ENCODE measurements at regions not wholly inside any gene's neighbourhood (a gene's known extent, or its start where the extent isn't known, plus 50 kb on each side); places are given as distances from the start of the nearest gene placed in this dataset.
"Not testable (repeated sequence)": the region's sequence is repeated elsewhere in the genome, so short reads cannot be mapped to it uniquely, and the experiment has no call there.

- no peak for DNase-seq (ENCODE audit: low spot score)
These were observed 182.8 kb downstream of the PSMG1 start for GRCh38 chr21:39000496-39000895.

DNA sequence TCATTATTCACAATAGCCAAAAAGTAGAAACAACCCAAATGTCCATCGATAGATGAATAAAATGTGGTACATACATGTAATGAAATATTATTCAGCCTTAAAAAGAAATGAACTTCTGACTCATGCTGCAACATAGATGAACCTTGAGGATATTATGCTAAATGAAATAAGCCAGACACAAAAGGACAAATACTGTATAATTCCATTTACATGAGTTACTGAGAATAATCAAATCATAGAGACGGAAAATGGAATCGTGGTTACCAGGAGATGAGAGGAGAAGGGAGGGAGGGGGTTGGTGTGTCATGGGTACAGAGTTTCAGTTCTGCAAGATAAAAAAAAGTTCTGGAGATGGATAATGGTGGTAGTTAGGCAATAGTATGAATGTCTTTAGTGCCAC lies 184.1 kb downstream of the PSMG1 start:
- no peak for DNase-seq (ENCODE audit: low spot score)

DNA sequence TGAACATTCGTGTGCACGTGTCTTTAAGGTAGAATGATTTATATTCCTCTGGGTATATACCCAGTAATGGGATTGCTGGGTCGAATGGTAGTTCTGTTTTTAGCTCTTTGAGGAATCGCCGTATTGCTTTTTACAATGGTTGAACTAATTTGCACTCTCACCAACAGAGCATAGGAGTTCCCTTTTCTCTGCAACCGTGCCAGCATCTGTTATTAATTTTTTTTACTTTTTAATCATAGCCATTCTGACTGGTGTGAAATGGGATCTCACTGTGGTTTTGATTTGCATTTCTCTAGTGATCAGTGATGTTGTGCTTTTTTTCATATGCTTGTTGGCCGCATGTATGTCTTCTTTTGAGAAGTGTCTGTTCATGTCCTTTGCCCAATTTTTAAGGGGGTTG lies 185.0 kb downstream of the PSMG1 start:
- DNase-seq (ENCODE audit: low spot score): not testable (repeated sequence)

- DNase-seq (ENCODE audit: low spot score): not testable (repeated sequence)
These were observed 185.4 kb downstream of the PSMG1 start for GRCh38 chr21:38997843-38998175.

DNA sequence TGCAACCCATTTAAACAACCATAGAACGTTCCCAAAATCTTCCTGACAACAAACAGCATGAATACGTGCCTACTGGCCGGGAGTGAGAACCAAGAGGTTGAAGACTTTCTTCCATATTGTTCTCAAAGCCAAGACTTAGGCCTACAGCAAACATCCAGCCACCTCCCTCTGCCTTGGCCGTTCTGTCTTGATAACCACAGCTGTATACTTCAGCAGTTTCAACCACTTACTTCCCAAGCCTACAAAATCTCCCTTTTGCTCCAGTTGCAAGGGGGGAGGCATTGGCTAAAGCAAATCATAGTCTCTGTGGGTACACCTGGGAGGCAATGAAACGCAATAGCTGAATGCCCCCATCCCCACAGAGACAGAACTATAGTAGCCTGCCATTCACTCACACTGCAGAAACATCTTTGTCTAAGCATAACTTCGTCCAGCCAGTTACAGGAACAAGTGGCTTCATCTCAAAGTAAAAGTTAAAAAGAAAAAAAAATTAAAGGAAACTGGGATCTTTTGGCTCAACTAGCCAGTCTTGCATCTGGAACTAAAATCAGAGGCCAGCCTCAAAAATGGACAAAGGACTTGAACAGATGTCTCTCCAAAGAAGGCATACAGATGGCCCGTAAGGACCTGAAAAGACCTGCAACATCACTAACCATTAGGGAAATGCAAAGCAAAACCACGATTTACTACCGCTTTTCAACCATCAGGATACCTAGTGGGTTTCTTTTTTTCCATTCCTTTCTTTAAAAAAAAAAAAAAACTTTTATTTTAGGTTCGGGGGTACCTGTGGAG lies 186.0 kb downstream of the PSMG1 start:
- no peak for DNase-seq (ENCODE audit: low spot score)

DNA sequence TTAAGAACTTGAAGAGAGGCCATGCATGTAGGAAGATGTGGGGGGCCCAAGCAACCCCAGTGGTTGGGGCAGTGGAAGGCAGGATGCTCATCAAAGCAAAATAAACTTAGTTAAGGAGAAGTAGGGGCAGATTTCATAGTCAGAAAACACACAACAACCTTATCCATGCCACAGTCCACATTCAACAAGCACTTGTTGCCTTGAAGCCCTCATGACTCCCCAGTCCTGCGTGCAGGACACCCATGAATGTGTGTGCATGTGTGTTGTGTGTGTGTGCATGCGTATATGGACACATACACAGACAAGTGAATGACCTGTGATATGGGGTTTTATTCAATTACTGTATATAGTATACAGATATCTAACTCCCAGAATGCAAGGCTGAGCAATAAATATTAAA lies 186.9 kb downstream of the PSMG1 start:
- DNase-seq (ENCODE audit: low spot score): no peak

DNA sequence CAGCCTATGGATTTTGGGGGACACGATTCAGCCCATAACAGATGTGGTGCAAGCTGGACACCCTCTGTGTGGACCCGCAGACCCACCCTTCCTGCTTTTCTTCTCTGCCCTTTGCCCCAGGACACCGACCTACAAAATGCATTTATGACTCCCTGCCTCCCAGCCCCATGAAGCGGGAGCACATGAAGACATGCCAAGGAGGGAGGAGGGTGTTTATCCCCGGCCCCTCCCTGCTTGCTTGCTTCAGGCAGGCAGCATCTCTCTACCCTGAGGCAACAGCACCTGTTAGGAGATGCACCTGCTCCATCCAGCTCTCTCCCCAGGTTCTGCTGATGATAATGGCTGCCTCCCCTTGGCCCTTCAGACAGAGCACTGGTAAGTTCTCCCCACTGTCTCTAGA lies 187.5 kb downstream of the PSMG1 start:
- DNase-seq (ENCODE audit: low spot score): no peak

- DNase-seq (ENCODE audit: low spot score): no peak
These were observed 188.1 kb downstream of the PSMG1 start for GRCh38 chr21:38995071-38995669.

GRCh38 chr21:38994042-38994441 lies 188.3 kb downstream of the ETS2 start:
- DNase-seq (ENCODE audit: low spot score): no peak

DNA sequence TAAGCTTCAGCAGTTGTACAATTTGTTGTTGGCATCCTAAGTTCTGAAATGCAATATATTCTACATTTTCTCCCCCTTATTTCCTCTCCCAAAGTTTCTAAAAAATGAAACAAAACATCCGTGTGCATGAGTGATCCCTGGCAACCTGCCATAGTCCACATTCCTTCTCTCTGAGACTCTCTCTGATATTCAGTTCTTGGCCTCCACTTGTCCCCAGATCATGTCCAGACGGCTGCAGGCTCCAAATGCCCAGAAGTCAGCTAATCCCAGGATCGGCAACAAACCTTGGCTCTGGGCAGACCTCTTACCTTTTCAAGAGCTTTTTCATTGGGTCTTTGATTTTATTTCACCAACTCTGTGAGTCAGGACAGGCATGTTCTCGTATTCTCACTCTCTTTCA lies 187.8 kb downstream of the ETS2 start:
- no peak for DNase-seq (ENCODE audit: low spot score)

DNA sequence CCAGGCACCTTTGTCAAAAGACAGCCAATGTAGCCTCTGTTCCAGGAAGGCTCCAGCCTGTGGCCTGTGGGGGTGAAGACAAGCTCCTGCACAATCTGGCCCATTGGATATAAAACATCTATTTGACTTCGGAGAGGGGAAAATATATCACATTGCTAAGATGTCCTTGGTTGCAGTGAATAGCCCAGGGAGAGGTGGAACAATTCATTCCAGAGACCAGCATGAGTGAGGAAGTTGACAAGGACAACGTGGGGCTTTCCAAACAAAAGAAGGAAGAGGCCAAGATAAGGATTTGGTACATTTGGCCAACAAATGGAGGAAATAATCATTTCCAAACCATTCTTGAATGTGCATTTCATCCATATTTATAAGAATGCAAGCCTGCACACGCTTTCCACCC lies 187.0 kb downstream of the ETS2 start:
- no peak for DNase-seq (ENCODE audit: low spot score)

GRCh38 chr21:38990424-38990794 lies 184.7 kb downstream of the ETS2 start:
- no peak for DNase-seq (ENCODE audit: low spot score)

DNA sequence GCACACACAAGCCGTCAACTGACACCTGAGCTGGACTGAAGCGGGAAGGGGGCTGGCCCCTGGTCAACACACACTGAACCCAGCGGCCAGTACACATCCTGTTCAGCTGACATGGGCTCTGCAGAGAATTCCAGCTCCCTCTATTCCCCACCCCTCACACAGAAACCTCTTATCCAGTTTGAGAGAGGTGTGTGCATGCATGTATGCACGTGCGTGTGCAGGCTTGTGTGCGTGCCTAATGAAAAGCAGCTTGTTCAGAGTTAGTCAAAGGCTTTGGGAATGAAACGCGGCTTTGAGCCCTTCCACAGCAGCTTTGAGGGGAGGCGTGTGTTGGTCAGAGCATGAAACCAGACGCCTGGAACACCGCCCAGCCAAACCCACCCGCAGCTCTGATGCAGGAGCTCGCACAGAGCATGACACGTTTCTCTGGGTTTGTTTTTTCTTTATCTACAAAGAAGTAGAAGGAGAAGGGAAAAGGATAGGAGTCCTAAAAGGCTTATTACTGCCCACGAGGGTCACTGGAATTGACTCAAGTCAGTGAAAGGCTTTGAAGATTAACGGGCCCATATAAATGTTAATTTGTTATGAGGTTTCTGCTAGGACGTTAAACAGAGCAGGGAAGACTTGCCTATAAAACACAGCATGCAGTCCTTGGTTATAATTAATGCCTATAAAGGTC lies 184.2 kb downstream of the ETS2 start:
- DNase-seq (ENCODE audit: low spot score): peak; percentile 11

DNA sequence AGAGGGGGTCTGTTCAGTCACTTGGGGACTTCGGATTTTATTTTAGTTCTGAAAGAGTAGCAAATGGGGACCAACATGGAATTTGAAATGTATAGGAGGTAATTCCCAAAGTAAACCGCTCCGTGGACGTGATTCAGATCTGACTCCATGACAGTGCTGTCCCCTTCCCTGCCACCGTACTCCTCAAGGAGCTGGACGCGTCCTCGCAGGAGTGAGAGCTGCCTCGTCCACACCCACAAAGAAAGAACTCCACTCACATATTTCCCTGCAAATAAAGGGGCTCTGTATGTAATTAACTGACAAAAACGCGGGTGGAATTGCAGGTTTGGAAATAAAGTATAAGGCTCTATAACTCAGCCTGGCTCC lies 183.6 kb downstream of the ETS2 start:
- DNase-seq (ENCODE audit: low spot score): no peak

DNA sequence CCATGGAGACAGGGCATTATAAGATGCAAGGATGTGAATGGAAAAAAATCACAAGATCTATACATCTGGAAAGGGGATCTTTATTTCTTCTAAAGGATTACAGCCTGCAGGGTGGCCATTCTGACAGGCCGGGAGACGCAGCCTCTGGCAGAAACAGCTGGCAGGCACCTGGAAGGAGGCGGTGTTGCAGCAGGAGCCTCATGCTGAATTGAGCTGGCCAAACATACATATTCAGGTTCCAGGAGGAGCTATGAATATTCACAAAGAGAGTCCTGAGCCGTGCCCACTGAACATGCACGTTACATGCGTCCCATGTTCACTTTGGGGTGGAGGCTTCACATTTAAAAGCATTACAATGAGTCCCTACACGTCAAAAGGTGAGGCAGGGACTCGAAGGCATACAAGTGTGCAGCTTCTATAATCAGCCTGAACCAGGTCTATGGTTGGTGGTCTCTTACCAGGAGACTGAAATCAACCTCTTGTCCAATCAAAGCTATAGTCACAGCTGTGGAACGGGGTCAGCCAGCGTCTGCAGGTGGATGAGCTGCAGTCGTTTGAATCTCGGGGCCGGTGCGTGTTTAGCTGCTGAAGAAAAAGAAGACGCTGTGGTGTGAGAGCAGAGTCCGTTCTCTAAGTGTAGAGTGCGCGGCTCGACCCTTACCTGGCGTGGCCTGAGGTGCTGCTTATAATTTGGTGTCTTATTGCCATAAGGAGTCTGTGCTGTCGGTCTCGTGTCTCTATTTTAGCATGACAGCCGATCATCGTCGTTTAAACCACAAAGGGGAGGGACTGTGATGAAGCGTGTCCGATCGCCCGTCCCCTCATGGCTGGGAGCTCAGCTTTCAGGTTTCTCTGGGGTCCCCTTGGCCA lies 183.0 kb downstream of the ETS2 start:
- DNase-seq (ENCODE audit: low spot score): no peak

DNA sequence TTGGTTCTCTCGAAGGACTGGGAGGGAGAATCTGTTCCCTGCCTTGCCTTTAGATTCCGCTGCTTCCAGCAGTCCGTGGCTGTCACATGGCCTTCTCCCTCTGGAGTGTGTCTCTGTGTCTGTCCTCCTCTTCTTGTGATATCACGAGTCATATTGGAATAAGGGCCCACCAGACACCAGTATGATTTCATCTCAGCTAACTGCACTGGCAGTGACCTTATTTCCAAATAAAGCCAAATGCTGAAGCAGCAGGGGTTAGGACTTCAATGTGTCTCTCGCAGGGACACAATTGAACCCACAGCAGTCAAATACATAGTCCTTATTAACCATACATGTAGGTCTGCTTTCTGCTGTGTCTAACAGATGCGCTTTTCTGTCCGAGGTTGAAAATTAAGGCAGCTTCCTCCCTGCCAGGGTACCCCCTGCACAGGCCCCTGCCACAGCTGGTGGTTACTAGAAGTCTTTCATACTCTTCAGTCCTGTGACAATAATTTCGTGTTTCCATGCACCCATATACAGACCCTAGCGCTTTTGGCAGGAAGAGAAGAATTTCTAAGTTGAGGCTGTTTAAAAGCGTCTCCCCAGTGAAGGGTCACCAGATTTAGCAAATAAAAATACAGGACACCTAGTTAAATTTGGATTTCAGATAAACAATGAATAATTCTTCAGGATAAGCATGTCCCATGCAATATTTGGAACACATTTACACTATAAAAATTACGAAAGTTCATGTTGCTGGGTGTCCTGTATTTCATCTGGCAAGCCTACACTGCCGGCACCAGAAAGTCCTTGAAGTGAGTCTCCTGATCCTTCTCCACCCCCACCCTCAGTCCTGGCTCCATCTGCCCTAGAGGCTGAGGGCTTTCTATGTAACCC lies 182.1 kb downstream of the ETS2 start:
- DNase-seq (ENCODE audit: low spot score): no peak

DNA sequence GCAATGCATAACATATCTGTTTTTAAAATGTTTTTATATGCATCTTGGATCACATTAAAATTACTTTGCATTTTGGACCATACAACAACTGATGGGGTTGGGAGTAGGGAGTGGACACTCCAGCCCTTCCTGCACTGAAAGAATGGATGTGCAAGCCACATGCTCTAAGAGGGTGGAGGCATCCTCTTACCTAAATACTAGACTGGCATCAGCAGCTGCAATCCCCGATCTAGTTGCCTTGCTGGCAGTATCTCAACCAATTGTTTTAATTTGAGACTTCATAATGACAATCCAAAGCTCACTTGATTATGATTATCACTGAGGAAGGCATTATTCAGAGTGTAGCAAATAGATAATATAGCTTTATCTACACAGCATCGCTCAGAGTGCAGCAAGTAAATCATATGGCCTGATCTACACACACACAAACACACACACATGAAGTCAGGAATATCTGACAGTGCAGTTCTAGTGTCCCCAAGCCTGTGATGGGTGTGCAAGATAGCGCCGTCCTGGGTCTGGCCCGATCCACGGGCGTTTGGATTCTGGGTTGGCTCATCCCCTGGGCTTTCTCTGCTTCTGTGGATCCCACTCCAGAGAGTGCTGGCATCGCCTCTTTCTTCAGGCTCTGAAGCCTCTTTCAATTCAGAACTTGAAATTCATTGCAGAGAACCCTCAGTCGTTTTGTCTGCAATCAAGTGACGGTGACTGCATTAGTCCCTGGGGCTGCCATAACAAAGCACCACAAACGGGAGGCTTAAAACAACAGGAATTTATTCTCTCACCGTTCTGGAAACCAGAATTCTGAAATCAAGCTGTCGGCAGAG lies 181.3 kb downstream of the ETS2 start:
- peak; percentile 22 for DNase-seq (ENCODE audit: low spot score)

DNA sequence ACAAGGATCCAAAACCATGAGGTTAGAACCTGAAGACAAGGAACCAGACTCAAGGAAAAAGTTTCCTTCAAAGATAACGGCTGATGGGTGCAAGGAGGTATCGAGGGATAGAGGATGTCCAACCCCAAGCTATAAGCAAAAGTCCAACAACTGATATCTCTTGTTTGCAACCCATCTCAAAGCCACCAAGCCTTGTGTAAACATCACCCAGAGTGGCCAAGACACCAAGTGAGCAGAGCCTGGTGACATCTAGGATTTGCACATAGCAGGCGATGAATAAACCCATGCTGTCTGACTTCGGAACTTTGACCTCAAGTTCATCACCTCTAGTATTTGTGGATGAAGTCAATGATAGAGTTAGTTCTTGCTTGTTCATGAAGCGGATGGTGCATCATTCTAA lies 180.7 kb downstream of the ETS2 start:
- peak; percentile 36 for DNase-seq (ENCODE audit: low spot score)

GRCh38 chr21:38985568-38986378 lies 180.0 kb downstream of the ETS2 start:
- peak; percentile 85 for DNase-seq (ENCODE audit: low spot score)
